WTC11 (cell line): ENCODE measurements at regions not wholly inside any gene's neighbourhood (a gene's known extent, or its start where the extent isn't known, plus 50 kb on each side); places are given as distances from the start of the nearest gene placed in this dataset.

Experiments
- ATAC-seq: fragments of 200-7000 bp; cut with Tn5 transposase; 2 replicates; pipeline ENCODE4 v1.10.0; 2021; ENCODE audit warnings: mild to moderate bottlenecking, moderate library complexity
- CTCF ChIA-PET: fragments of 300-600 bp; sonication (Branson Sonifier 250); formaldehyde crosslinking; loops from one replicate; lab custom pipeline; 2021; ENCODE audit warnings: antibody characterized with exemption; lab: Charles Lee
- POLR2A ChIA-PET: fragments of 350-600 bp; sonication (Branson Sonifier 250); formaldehyde crosslinking; loops from one replicate; lab custom pipeline; 2021; ENCODE audit warnings: antibody characterized with exemption; lab: Charles Lee
- DNase-seq: peaks from one replicate; pipeline ENCODE4 v3.0.0; 2021; ENCODE audit warnings: low spot score
- H3K27ac Mint-ChIP-seq: 2 replicates; pipeline ENCODE4 v1.8.0; 2021; ENCODE audit warnings: mixed read lengths
- H3K27me3 Mint-ChIP-seq: 2 replicates; pipeline ENCODE4 v1.8.0; 2021; ENCODE audit warnings: low read depth, mild to moderate bottlenecking, moderate library complexity, mixed read lengths
- H3K36me3 Mint-ChIP-seq: 2 replicates; pipeline ENCODE4 v1.8.0; 2021; ENCODE audit warnings: mixed read lengths
- H3K4me1 Mint-ChIP-seq: 2 replicates; pipeline ENCODE4 v1.8.0; 2022; ENCODE audit warnings: mixed read lengths
- H3K4me3 Mint-ChIP-seq: 2 replicates; pipeline ENCODE4 v1.8.0; 2021; ENCODE audit warnings: mild to moderate bottlenecking, moderate library complexity, mixed read lengths
- H3K9me3 Mint-ChIP-seq: 2 replicates; pipeline ENCODE4 v1.8.0; 2021; ENCODE audit warnings: mixed read lengths
- ATF3 ChIP-seq: sonication (generic); formaldehyde crosslinking; conservative IDR thresholded peaks from 2 replicates; pipeline ENCODE4 v1.8.1; 2022; ENCODE audit warnings: mild to moderate bottlenecking, missing genetic modification reagents
- CREM ChIP-seq: sonication (generic); formaldehyde crosslinking; IDR thresholded peaks from 2 replicates; pipeline ENCODE4 v1.8.1; 2022; ENCODE audit warnings: mild to moderate bottlenecking, missing genetic modification reagents, moderate library complexity
- CTCF ChIP-seq: fragments of 200-600 bp; IDR thresholded peaks from 2 replicates; pipeline ENCODE4 v1.8.0; 2022; ENCODE audit warnings: antibody characterized with exemption
- ETV6 ChIP-seq: sonication (generic); formaldehyde crosslinking; IDR thresholded peaks from 2 replicates; pipeline ENCODE4 v1.8.1; 2022; ENCODE audit warnings: mild to moderate bottlenecking, missing genetic modification reagents
- GABPB1 ChIP-seq: sonication (generic); formaldehyde crosslinking; IDR thresholded peaks from 2 replicates; pipeline ENCODE4 v1.8.1; 2023; ENCODE audit warnings: mild to moderate bottlenecking, missing genetic modification reagents
- HMGA2 ChIP-seq: fragments of 250-450 bp; sonication (Bioruptor Pico); IDR thresholded peaks from 2 replicates; pipeline ENCODE4 v1.4.0; 2021; ENCODE audit warnings: mild to moderate bottlenecking, moderate library complexity
- HMGXB4 ChIP-seq: sonication (generic); formaldehyde crosslinking; IDR thresholded peaks from 2 replicates; pipeline ENCODE4 v1.8.1; 2023; ENCODE audit warnings: mild to moderate bottlenecking, moderate library complexity, missing genetic modification reagents
- IRF1 ChIP-seq: sonication (generic); formaldehyde crosslinking; IDR thresholded peaks from 2 replicates; pipeline ENCODE4 v1.8.0; 2023; ENCODE audit warnings: missing genetic modification reagents
- IRF2 ChIP-seq: sonication (generic); formaldehyde crosslinking; IDR thresholded peaks from 2 replicates; pipeline ENCODE4 v1.8.0; 2022; ENCODE audit warnings: low read depth, missing genetic modification reagents, borderline replicate concordance
- JAZF1 ChIP-seq: fragments of 250-450 bp; sonication (Bioruptor Pico); IDR thresholded peaks from 2 replicates; pipeline ENCODE4 v1.9.0; 2021; ENCODE audit warnings: moderate library complexity, mild to moderate bottlenecking, inconsistent platforms
- KAT7 ChIP-seq: sonication (generic); formaldehyde crosslinking; IDR thresholded peaks from 2 replicates; pipeline ENCODE4 v1.8.1; 2023; ENCODE audit warnings: missing genetic modification reagents, mild to moderate bottlenecking, borderline replicate concordance
- NR1H2 ChIP-seq: sonication (generic); formaldehyde crosslinking; IDR thresholded peaks from 2 replicates; pipeline ENCODE4 v1.9.0; 2021; ENCODE audit warnings: mild to moderate bottlenecking, moderate library complexity, missing genetic modification reagents
- RORB ChIP-seq: fragments of 250-450 bp; sonication (Bioruptor Pico); IDR thresholded peaks from 2 replicates; pipeline ENCODE4 v1.9.0; 2021; ENCODE audit warnings: mild to moderate bottlenecking
- ZMAT4 ChIP-seq: fragments of 250-450 bp; sonication (Bioruptor Pico); IDR thresholded peaks from 2 replicates; pipeline ENCODE4 v1.9.0; 2021; ENCODE audit warnings: mild to moderate bottlenecking
- ZNF121 ChIP-seq: sonication (generic); formaldehyde crosslinking; IDR thresholded peaks from 2 replicates; pipeline ENCODE4 v1.8.0; 2023; ENCODE audit warnings: missing genetic modification reagents
- ZNF232 ChIP-seq: sonication (generic); formaldehyde crosslinking; IDR thresholded peaks from 2 replicates; pipeline ENCODE4 v1.8.0; 2022; ENCODE audit warnings: mild to moderate bottlenecking, missing genetic modification reagents
- ZNF263 ChIP-seq: sonication (generic); formaldehyde crosslinking; IDR thresholded peaks from 2 replicates; pipeline ENCODE4 v1.8.1; 2022; ENCODE audit warnings: low read depth, mild to moderate bottlenecking, moderate library complexity, missing genetic modification reagents
- ZNF317 ChIP-seq: sonication (generic); formaldehyde crosslinking; IDR thresholded peaks from 2 replicates; pipeline ENCODE4 v1.8.1; 2023; ENCODE audit warnings: low read depth, mild to moderate bottlenecking, moderate library complexity, missing genetic modification reagents, borderline replicate concordance
- ZNF396 ChIP-seq: fragments of 250-450 bp; sonication (Bioruptor Pico); IDR thresholded peaks from 2 replicates; pipeline ENCODE4 v1.8.0; 2021; ENCODE audit warnings: mild to moderate bottlenecking, moderate library complexity, borderline replicate concordance
- ZNF423 ChIP-seq: fragments of 250-450 bp; sonication (Bioruptor Pico); IDR thresholded peaks from 2 replicates; pipeline ENCODE4 v2.1.2; 2022; ENCODE audit warnings: mild to moderate bottlenecking, moderate library complexity
- ZSCAN18 ChIP-seq: fragments of 250-450 bp; sonication (Bioruptor Pico); IDR thresholded peaks from 2 replicates; pipeline ENCODE4 v2.1.2; 2022; ENCODE audit warnings: mild to moderate bottlenecking, moderate library complexity
- TF ChIP-seq, protein P1 (sequence below): sonication (generic); formaldehyde crosslinking; IDR thresholded peaks from 2 replicates; pipeline ENCODE4 v1.8.0; 2022; ENCODE audit warnings: mild to moderate bottlenecking, missing genetic modification reagents
- TF ChIP-seq, protein P2 (sequence below): sonication (generic); formaldehyde crosslinking; IDR thresholded peaks from 2 replicates; pipeline ENCODE4 v1.8.1; 2022; ENCODE audit warnings: mild to moderate bottlenecking, missing genetic modification reagents, moderate library complexity, borderline replicate concordance

DNA sequence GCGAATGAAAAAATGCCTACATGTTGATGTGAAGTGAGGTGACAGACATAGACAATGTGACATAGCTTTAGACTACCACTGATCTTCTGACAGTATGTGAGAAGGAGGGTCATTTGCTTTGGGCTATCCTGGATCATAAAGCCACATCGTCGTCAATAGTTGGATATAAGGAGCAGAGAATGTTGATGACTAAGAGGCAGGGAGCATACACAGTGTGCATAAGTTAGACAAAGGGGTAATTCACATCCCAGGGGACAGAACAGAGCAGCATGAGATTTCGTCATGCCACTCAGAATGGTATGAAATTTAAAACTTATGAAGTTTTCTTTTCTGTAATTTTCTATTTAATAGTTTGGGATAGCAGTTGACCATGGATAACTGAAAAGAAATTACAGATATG lies 403.2 kb downstream of the DSC3 start:
- no peaks in the 10 kb centered on the region for H3K4me1 Mint-ChIP-seq
- ChIA-PET CTCF (no interaction called here), POLR2A (no interaction called here)
- no peak overlapping the region for H3K4me3 Mint-ChIP-seq
- no peak for TF ChIP-seq NR1H2 (CRISPR knock-in tag)
- no peak for TF ChIP-seq ZNF232 (CRISPR knock-in tag)
- no peak for TF ChIP-seq RORB
- TF ChIP-seq, protein P1, sequence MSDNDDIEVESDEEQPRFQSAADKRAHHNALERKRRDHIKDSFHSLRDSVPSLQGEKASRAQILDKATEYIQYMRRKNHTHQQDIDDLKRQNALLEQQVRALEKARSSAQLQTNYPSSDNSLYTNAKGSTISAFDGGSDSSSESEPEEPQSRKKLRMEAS (CRISPR knock-in tag): no peak
- TF ChIP-seq JAZF1 (CRISPR knock-in tag): no peak
- TF ChIP-seq IRF2 (CRISPR knock-in tag): no peak
- TF ChIP-seq ZNF317 (CRISPR knock-in tag): no peak
- TF ChIP-seq, protein P2, sequence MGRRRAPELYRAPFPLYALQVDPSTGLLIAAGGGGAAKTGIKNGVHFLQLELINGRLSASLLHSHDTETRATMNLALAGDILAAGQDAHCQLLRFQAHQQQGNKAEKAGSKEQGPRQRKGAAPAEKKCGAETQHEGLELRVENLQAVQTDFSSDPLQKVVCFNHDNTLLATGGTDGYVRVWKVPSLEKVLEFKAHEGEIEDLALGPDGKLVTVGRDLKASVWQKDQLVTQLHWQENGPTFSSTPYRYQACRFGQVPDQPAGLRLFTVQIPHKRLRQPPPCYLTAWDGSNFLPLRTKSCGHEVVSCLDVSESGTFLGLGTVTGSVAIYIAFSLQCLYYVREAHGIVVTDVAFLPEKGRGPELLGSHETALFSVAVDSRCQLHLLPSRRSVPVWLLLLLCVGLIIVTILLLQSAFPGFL (CRISPR knock-in tag): no peak
- no peak for TF ChIP-seq CREM
- TF ChIP-seq IRF1: no peak
- no peak for TF ChIP-seq CTCF
- no peak for TF ChIP-seq ZSCAN18
- no peak for TF ChIP-seq GABPB1
- no peak for TF ChIP-seq ZMAT4 (CRISPR knock-in tag)
- TF ChIP-seq HMGXB4: no peak
- peaks cover 6% of the 10 kb centered on the region for H3K36me3 Mint-ChIP-seq
- ATAC-seq: no peak
- peaks cover 3% of the 10 kb centered on the region for H3K27me3 Mint-ChIP-seq
- DNase-seq: no peak
- no peak overlapping the region for H3K27ac Mint-ChIP-seq
- peaks cover 15% of the 10 kb centered on the region for H3K9me3 Mint-ChIP-seq

DNA sequence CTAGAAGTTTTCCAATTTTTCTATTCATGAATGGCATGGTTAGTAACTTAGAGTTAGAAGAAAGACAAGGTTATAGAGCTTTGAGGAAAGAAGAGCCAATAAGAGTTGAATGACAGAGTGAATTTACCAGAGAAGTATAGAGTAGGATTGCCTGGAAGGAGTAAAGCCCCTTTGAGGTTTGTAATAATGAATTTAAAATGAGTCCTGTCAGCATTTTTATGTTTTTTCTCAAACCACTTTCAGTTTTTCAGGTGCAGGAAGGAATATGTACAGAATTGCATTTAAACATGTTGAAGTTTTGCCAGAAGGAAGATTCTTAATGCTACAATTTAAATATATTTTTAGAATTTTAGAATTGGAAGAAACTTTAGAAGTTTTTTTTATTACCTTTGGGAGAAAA lies 408.3 kb downstream of the DSC3 start:
- H3K27ac Mint-ChIP-seq: no peak overlapping the region
- peaks cover 25% of the 10 kb centered on the region for H3K4me1 Mint-ChIP-seq
- no peak for DNase-seq
- peaks cover 31% of the 10 kb centered on the region for H3K36me3 Mint-ChIP-seq
- H3K4me3 Mint-ChIP-seq: no peak overlapping the region
- ChIA-PET POLR2A (no interaction called here), CTCF (no interaction called here)
- peaks cover 39% of the 10 kb centered on the region for H3K9me3 Mint-ChIP-seq
- H3K27me3 Mint-ChIP-seq: peaks cover 41% of the 10 kb centered on the region
- no peak for ATAC-seq
- TF ChIP-seq KAT7 (CRISPR knock-in tag) (no peak), ETV6 (CRISPR knock-in tag) (no peak), ZNF263 (CRISPR knock-in tag) (no peak), ZNF121 (CRISPR knock-in tag) (no peak), ZNF396 (no peak), ZNF423 (no peak), ATF3 (CRISPR knock-in tag) (no peak), IRF2 (CRISPR knock-in tag) (no peak), CTCF (no peak), HMGA2 (CRISPR knock-in tag) (no peak)
